SK-N-SH (cell line): ENCODE measurements at regions not wholly inside any gene's neighbourhood (a gene's known extent, or its start where the extent isn't known, plus 50 kb on each side); places are given as distances from the start of the nearest gene placed in this dataset.

Experiments
- CTCF ChIP-seq: fragments of 200-600 bp; sonication (generic); IDR thresholded peaks from 2 replicates; pipeline ENCODE4 v1.6.1; 2017; ENCODE audit warnings: antibody characterized with exemption, mild to moderate bottlenecking, moderate library complexity
- EP300 ChIP-seq, 2 experiments: IDR thresholded peaks; 2 replicates each; pipeline versions ENCODE4 v1.4.0 to v1.6.1; 2012; ENCODE audit warnings: borderline replicate concordance in 1 of 2, low read depth in 1 of 2, low read length in 1 of 2
- EZH2phosphoT487 ChIP-seq: fragments of 200-600 bp; sonication (generic); IDR thresholded peaks from 2 replicates; pipeline ENCODE4 v1.6.1; 2017; ENCODE audit warnings: low read depth, mixed run types, mild to moderate bottlenecking, antibody characterized with exemption, moderate library complexity, borderline replicate concordance
- FOXM1 ChIP-seq: IDR thresholded peaks from 2 replicates; pipeline ENCODE4 v1.4.0; 2012; ENCODE audit warnings: low read depth, mild to moderate bottlenecking
- GABPA ChIP-seq: IDR thresholded peaks from 2 replicates; pipeline ENCODE4 v1.4.0; 2012; ENCODE audit warnings: low read depth, mild to moderate bottlenecking
- MAX ChIP-seq: IDR thresholded peaks from 2 replicates; pipeline ENCODE4 v1.4.0; 2012; ENCODE audit warnings: low read depth
- MXI1 ChIP-seq: IDR thresholded peaks from 2 replicates; pipeline ENCODE4 v1.6.1; 2012; ENCODE audit warnings: mild to moderate bottlenecking, low read depth, low read length, improper control_type of control experiment
- NFIC ChIP-seq: IDR thresholded peaks from 2 replicates; pipeline ENCODE4 v1.4.0; 2012; ENCODE audit warnings: borderline replicate concordance
- PBX3 ChIP-seq: IDR thresholded peaks from 2 replicates; pipeline ENCODE4; 2012
- POLR2AphosphoS5 ChIP-seq: IDR thresholded peaks from 2 replicates; pipeline ENCODE4 v1.6.1; 2012; ENCODE audit warnings: low read depth, low read length
- SMC3 ChIP-seq: IDR thresholded peaks from 2 replicates; pipeline ENCODE4 v1.6.1; 2012; ENCODE audit warnings: low read depth, low read length, improper control_type of control experiment
- TAF1 ChIP-seq: IDR thresholded peaks from 2 replicates; pipeline ENCODE4 v1.6.1; 2012; ENCODE audit warnings: low read depth, mild to moderate bottlenecking, low read length, moderate library complexity, borderline replicate concordance
- TCF12 ChIP-seq: IDR thresholded peaks from 2 replicates; pipeline ENCODE4 v1.4.0; 2012
- YY1 ChIP-seq: IDR thresholded peaks from 2 replicates; pipeline ENCODE4 v1.4.0; 2012; ENCODE audit warnings: low read depth, mild to moderate bottlenecking

DNA sequence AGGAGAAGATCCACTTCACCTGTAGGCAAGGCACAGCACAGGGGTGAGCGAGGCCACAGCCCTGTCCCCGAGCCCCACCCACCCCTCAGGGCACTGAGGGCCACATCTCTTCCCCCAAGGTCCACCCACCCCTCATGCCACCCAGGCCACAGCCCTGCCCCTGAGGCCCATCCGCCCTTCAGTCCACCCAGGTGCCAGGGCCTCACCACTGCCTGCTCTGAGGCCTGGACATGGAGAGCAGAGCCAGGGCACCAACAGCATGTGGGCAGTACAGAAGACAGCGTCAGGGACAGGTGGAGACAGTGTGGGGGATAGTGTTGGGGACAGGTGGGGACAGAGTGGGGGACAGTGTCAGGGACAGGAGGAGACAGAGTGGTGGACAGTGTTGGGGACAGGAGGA lies 138.3 kb downstream of the TMEM121 start:
- no peak for TF ChIP-seq CTCF
- TF ChIP-seq SMC3: no peak
- no peak for TF ChIP-seq NFIC
- TF ChIP-seq EZH2phosphoT487: no peak
- TF ChIP-seq YY1: no peak
- TF ChIP-seq EP300 (IDR thresholded peaks at IDR 0.05; ENCODE audit: borderline replicate concordance in 1 of 2, low read depth in 1 of 2, low read length in 1 of 2): no peak
- TF ChIP-seq TAF1: no peak
- TF ChIP-seq POLR2AphosphoS5: no peak
- no peak for TF ChIP-seq PBX3
- TF ChIP-seq MXI1: no peak
- TF ChIP-seq GABPA: no peak
- TF ChIP-seq FOXM1: no peak
- no peak for TF ChIP-seq MAX
- TF ChIP-seq TCF12: no peak
